ENCODE measurements at regions not wholly inside any gene's neighbourhood (a gene's known extent, or its start where the extent isn't known, plus 50 kb on each side); places are given as distances from the start of the nearest gene placed in this dataset.
A peak's percentile ranks its signal among the peaks of the same experiment; 100 is the strongest.

- no peaks in the 10 kb centered on the region for H3K27me3 Mint-ChIP-seq (ENCODE audit: unreplicated experiment)
- H3K9me3 Mint-ChIP-seq (ENCODE audit: unreplicated experiment), result peaks cover 10% of the 10 kb centered on the region
- no peak overlapping the region for H3K4me3 Mint-ChIP-seq (ENCODE audit: unreplicated experiment)
- H3K4me1 Mint-ChIP-seq (ENCODE audit: unreplicated experiment), result peaks cover 18% of the 10 kb centered on the region
- no peak overlapping the region for H3K27ac Mint-ChIP-seq (ENCODE audit: unreplicated experiment)
- peaks cover 8% of the 10 kb centered on the region for H3K36me3 Mint-ChIP-seq (ENCODE audit: unreplicated experiment)
- TF ChIP-seq, protein P1, sequence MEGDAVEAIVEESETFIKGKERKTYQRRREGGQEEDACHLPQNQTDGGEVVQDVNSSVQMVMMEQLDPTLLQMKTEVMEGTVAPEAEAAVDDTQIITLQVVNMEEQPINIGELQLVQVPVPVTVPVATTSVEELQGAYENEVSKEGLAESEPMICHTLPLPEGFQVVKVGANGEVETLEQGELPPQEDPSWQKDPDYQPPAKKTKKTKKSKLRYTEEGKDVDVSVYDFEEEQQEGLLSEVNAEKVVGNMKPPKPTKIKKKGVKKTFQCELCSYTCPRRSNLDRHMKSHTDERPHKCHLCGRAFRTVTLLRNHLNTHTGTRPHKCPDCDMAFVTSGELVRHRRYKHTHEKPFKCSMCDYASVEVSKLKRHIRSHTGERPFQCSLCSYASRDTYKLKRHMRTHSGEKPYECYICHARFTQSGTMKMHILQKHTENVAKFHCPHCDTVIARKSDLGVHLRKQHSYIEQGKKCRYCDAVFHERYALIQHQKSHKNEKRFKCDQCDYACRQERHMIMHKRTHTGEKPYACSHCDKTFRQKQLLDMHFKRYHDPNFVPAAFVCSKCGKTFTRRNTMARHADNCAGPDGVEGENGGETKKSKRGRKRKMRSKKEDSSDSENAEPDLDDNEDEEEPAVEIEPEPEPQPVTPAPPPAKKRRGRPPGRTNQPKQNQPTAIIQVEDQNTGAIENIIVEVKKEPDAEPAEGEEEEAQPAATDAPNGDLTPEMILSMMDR (IDR thresholded peaks at IDR 0.05), result no peak
- no peak for DNase-seq (ENCODE audit: extremely low spot score, unreplicated experiment)
Observed at GRCh38 chr12:46682148-46682547, 143.6 kb downstream of the SLC38A4 start.

GRCh38 chr12:46680506-46680905 is 145.3 kb downstream of the SLC38A4 start:
- Mint-ChIP-seq H3K4me3 (ENCODE audit: unreplicated experiment) (no peak overlapping the region), H3K36me3 (ENCODE audit: unreplicated experiment) (peaks cover 8% of the 10 kb centered on the region), H3K27me3 (ENCODE audit: unreplicated experiment) (no peaks in the 10 kb centered on the region), H3K9me3 (ENCODE audit: unreplicated experiment) (peaks cover 10% of the 10 kb centered on the region), H3K4me1 (ENCODE audit: unreplicated experiment) (peaks cover 15% of the 10 kb centered on the region), H3K27ac (ENCODE audit: unreplicated experiment) (no peak overlapping the region)
- TF ChIP-seq, protein P1 (IDR thresholded peaks at IDR 0.05), result no peak
- no peak for DNase-seq (ENCODE audit: extremely low spot score, unreplicated experiment)

GRCh38 chr12:46679754-46680153 is 146.0 kb downstream of the SLC38A4 start:
- Mint-ChIP-seq H3K27ac (ENCODE audit: unreplicated experiment) (no peak overlapping the region), H3K4me1 (ENCODE audit: unreplicated experiment) (peaks cover 18% of the 10 kb centered on the region), H3K4me3 (ENCODE audit: unreplicated experiment) (no peak overlapping the region), H3K36me3 (ENCODE audit: unreplicated experiment) (peaks cover 8% of the 10 kb centered on the region), H3K9me3 (ENCODE audit: unreplicated experiment) (peaks cover 10% of the 10 kb centered on the region), H3K27me3 (ENCODE audit: unreplicated experiment) (no peaks in the 10 kb centered on the region)
- TF ChIP-seq, protein P1 (IDR thresholded peaks at IDR 0.05), result no peak
- no peak for DNase-seq (ENCODE audit: extremely low spot score, unreplicated experiment)

DNA sequence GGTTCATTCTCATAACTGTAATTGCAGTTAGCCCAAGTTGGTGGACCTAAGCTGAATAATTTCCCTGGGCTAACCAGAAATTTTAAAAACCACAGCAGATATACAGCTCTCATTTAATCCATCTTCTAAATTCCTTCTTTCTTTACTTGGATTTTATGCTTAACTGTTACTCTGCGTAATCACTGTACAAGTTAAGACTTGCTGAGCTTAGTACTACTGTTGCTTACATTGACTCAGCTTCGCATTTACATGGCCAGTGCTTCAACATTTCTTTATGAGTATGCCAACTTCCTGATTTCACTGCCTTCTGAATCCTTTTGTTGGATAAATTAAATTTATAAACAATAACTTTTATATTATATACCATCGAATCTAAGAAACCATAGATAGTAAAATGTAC is 147.4 kb downstream of the SLC38A4 start:
- peaks cover 29% of the 10 kb centered on the region for H3K4me1 Mint-ChIP-seq (ENCODE audit: unreplicated experiment)
- H3K4me3 Mint-ChIP-seq (ENCODE audit: unreplicated experiment), result no peak overlapping the region
- TF ChIP-seq, protein P1 (IDR thresholded peaks at IDR 0.05), result no peak
- H3K9me3 Mint-ChIP-seq (ENCODE audit: unreplicated experiment), result peaks cover 8% of the 10 kb centered on the region
- no peak overlapping the region for H3K27ac Mint-ChIP-seq (ENCODE audit: unreplicated experiment)
- DNase-seq (ENCODE audit: extremely low spot score, unreplicated experiment), result no peak
- no peaks in the 10 kb centered on the region for H3K27me3 Mint-ChIP-seq (ENCODE audit: unreplicated experiment)
- peaks cover 7% of the 10 kb centered on the region for H3K36me3 Mint-ChIP-seq (ENCODE audit: unreplicated experiment)

GRCh38 chr12:46677749-46678148 is 148.0 kb downstream of the SLC38A4 start:
- H3K9me3 Mint-ChIP-seq (ENCODE audit: unreplicated experiment), result peaks cover 3% of the 10 kb centered on the region
- TF ChIP-seq, protein P1 (IDR thresholded peaks at IDR 0.05), result peak; percentile 39
- no peak overlapping the region for H3K27ac Mint-ChIP-seq (ENCODE audit: unreplicated experiment)
- no peaks in the 10 kb centered on the region for H3K27me3 Mint-ChIP-seq (ENCODE audit: unreplicated experiment)
- no peak overlapping the region for H3K4me3 Mint-ChIP-seq (ENCODE audit: unreplicated experiment)
- peaks cover 3% of the 10 kb centered on the region for H3K36me3 Mint-ChIP-seq (ENCODE audit: unreplicated experiment)
- no peak for DNase-seq (ENCODE audit: extremely low spot score, unreplicated experiment)
- peaks cover 29% of the 10 kb centered on the region for H3K4me1 Mint-ChIP-seq (ENCODE audit: unreplicated experiment)
